K562 (cell line): ENCODE measurements at regions not wholly inside any gene's neighbourhood (a gene's known extent, or its start where the extent isn't known, plus 50 kb on each side); places are given as distances from the start of the nearest gene placed in this dataset.

ENCODE experiments used
- ATAC-seq: fragments of 200-7000 bp; cut with Tn5 transposase; 3 replicates; pipeline ENCODE4 v1.9.1; 2020; ENCODE audit warnings: moderate library complexity
- BruUV-seq: library from RNA; stranded (reverse); fragments of 400-500 nt; replicated peaks from 2 replicates; lab custom pipeline; 2021; lab: Mats Ljungman, UMichigan
- CTCF ChIA-PET: fragments of 300-600 bp; formaldehyde crosslinking; extraction: SDS; loops from one replicate; lab custom pipeline; 2021; ENCODE audit warnings: low intra/inter-chr PET ratio; lab: Yijun Ruan, JAX
- POLR2A ChIA-PET: fragments of 300-600, 350-650 bp; sonication (Branson Sonifier 250); formaldehyde crosslinking; extraction: SDS; loops from one replicate; lab custom pipeline; 2021; ENCODE audit warnings: antibody characterized with exemption, inconsistent platforms; lab: Yijun Ruan, JAX
- DNase-seq, 4 experiments: peaks; one replicate each; pipeline versions ENCODE4 v3.0.0 to v3.0.0-alpha.2; 2011 to 2018; ENCODE audit warnings: low spot score in 3 of 4, mixed read lengths in 3 of 4; ENCODE audit errors: extremely low read depth in 1 of 4
- FAIRE-seq: peaks from 2 replicates; lab custom pipeline; 2011; peaks lifted over from hg19 to GRCh38; lab: Jason Lieb, UNC
- H2AFZ ChIP-seq: 2 replicates; pipeline ENCODE4 v1.6.0; 2011; ENCODE audit warnings: low read depth, low read length, control low read depth, inconsistent platforms
- H3K27ac ChIP-seq: fragments of 200-600 bp; 3 replicates; pipeline ENCODE4 v1.8.0; 2011; ENCODE audit warnings: low read depth, mild to moderate bottlenecking, control low read depth, inconsistent platforms, low read length, moderate library complexity, mixed read lengths; ENCODE audit errors: extremely low read depth
- H3K27me3 ChIP-seq, 2 experiments: fragments of 300-600 bp in 1 of 2; 2 replicates in 1 of 2; 3 replicates in 1 of 2; pipeline versions ENCODE4 v1.6.0 to v1.8.0; 2011; ENCODE audit warnings: inconsistent platforms in 2 of 2, low read length in 2 of 2, mild to moderate bottlenecking in 1 of 2, mixed read lengths in 1 of 2, moderate library complexity in 1 of 2; ENCODE audit not compliant: control insufficient read depth in 2 of 2, insufficient read depth in 2 of 2
- H3K36me3 ChIP-seq: fragments of 300-600 bp; 3 replicates; pipeline ENCODE4 v1.8.0; 2011; ENCODE audit warnings: mild to moderate bottlenecking, low read length, inconsistent platforms; ENCODE audit not compliant: control insufficient read depth, insufficient read depth
- H3K4me1 ChIP-seq, 2 experiments: fragments of 200-600 bp in 1 of 2; replicated peaks in 1 of 2; 2 replicates in 1 of 2; 3 replicates in 1 of 2; pipeline versions ENCODE4 v1.5.1 to v1.8.0; 2011; ENCODE audit warnings: inconsistent platforms in 2 of 2, low read length in 2 of 2, mild to moderate bottlenecking in 1 of 2, mixed read lengths in 1 of 2, moderate library complexity in 1 of 2; ENCODE audit not compliant: control insufficient read depth in 2 of 2, insufficient read depth in 2 of 2
- H3K4me2 ChIP-seq: 2 replicates; pipeline ENCODE4 v1.6.1; 2011; ENCODE audit warnings: low read length, control low read depth, inconsistent platforms, mixed read lengths; ENCODE audit not compliant: insufficient read depth
- H3K4me3 ChIP-seq: fragments of 200-600 bp; sonication (generic), shearing (Covaris generic); 2 replicates; pipeline ENCODE4 v1.5.1; 2016; ENCODE audit warnings: control low read depth, inconsistent platforms
- H3K79me2 ChIP-seq: fragments of 200-600 bp; 3 replicates; pipeline ENCODE4 v1.8.0; 2011; ENCODE audit warnings: low read length, inconsistent platforms; ENCODE audit not compliant: control insufficient read depth, insufficient read depth
- H3K9ac ChIP-seq, 2 experiments: 2 replicates each; pipeline versions ENCODE4 v1.6.0 to v1.6.1; 2011; ENCODE audit warnings: low read depth in 2 of 2, low read length in 2 of 2, control low read depth in 1 of 2, inconsistent platforms in 1 of 2, mild to moderate bottlenecking in 1 of 2, mixed read lengths in 1 of 2; ENCODE audit not compliant: insufficient read depth in 1 of 2
- H3K9me1 ChIP-seq: one replicate; pipeline ENCODE4 v1.6.0; 2011; ENCODE audit warnings: inconsistent platforms, mild to moderate bottlenecking, low read length, moderate library complexity; ENCODE audit not compliant: control insufficient read depth, insufficient read depth
- H3K9me3 ChIP-seq: replicated peaks from 2 replicates; pipeline ENCODE4 v1.5.1; 2011; ENCODE audit warnings: low read depth, low read length, inconsistent platforms; ENCODE audit not compliant: control insufficient read depth, insufficient read depth
- H4K20me1 ChIP-seq: replicated peaks from 2 replicates; pipeline ENCODE4 v1.6.1; 2011; ENCODE audit warnings: low read length, inconsistent platforms, mixed read lengths; ENCODE audit not compliant: control insufficient read depth, insufficient read depth
- CBX8 ChIP-seq: fragments of 200-600 bp; sonication (generic); IDR thresholded peaks from 2 replicates; pipeline ENCODE4 v1.6.1; 2012; ENCODE audit warnings: borderline replicate concordance, mixed run types, low read depth, mild to moderate bottlenecking, moderate library complexity, mixed read lengths, low read length, control low read depth, inconsistent platforms; ENCODE audit not compliant: poor library complexity, severe bottlenecking; ENCODE audit errors: extremely low read depth
- MEIS2 ChIP-seq: fragments of 450-650 bp; IDR thresholded peaks from 2 replicates; pipeline ENCODE4 v1.6.1; 2014; ENCODE audit warnings: mild to moderate bottlenecking; ENCODE audit not compliant: partially characterized antibody
- NR3C1 ChIP-seq: sonication (generic); formaldehyde crosslinking; IDR thresholded peaks from 2 replicates; pipeline ENCODE4 v1.8.1; 2022; ENCODE audit warnings: missing genetic modification reagents
- RAD21 ChIP-seq, 2 experiments: fragments of 250-450 bp in 1 of 2; fragments of 450-650 bp in 1 of 2; sonication (Bioruptor Pico) in 1 of 2; formaldehyde crosslinking in 1 of 2; IDR thresholded peaks in 1 of 2; conservative IDR thresholded peaks in 1 of 2; 2 replicates each; pipeline versions ENCODE4 v1.4.0 to v1.8.0; 2020 to 2022; ENCODE audit warnings: mild to moderate bottlenecking in 2 of 2, moderate library complexity in 1 of 2
- SMARCC2 ChIP-seq: fragments of 450-650 bp; IDR thresholded peaks from 2 replicates; pipeline ENCODE4 v1.6.1; 2017; ENCODE audit warnings: antibody characterized with exemption, moderate library complexity, mild to moderate bottlenecking, low read depth
- TGIF2 ChIP-seq: sonication (generic); formaldehyde crosslinking; IDR thresholded peaks from 2 replicates; pipeline ENCODE4 v1.8.1; 2022; ENCODE audit warnings: mild to moderate bottlenecking, missing genetic modification reagents, moderate library complexity
- WGBS: fragments of 100-300 bp; shearing (Covaris generic); methylation state at CpG from one replicate; pipeline ENCODE4 v1.1.6; 2016; ENCODE audit warnings: low coverage, mixed read lengths; ENCODE audit not compliant: insufficient coverage; ENCODE audit errors: missing lambda C conversion rate; 5-methylcytosine and 5-hydroxymethylcytosine counted together
- in situ Hi-C: fragments of 300-500 bp; cut with MboI; formaldehyde crosslinking; loops from 4 replicates; pipeline ENCODE4 v1.15.0; 2018; ENCODE audit warnings: inconsistent platforms, mixed read lengths
- intact Hi-C: fragments of 100-400 bp; cut with micrococcal nuclease; formaldehyde crosslinking; loops from 2 replicates; pipeline ENCODE4 v1.14.2; 2022
- TF ChIP-seq, protein P1 (sequence below): fragments of 450-650 bp; formaldehyde crosslinking; IDR thresholded peaks from 2 replicates; pipeline ENCODE4 v1.4.0; 2020; ENCODE audit warnings: mild to moderate bottlenecking
- TF ChIP-seq, protein P2 (sequence below): sonication (generic); formaldehyde crosslinking; IDR thresholded peaks from 2 replicates; pipeline ENCODE4 v1.8.1; 2023; ENCODE audit warnings: missing genetic modification reagents, mild to moderate bottlenecking, borderline replicate concordance

GRCh38 chr5:174325961-174326360 lies 280.5 kb downstream of the NSG2 start:
- no peaks in the 10 kb centered on the region for H3K79me2 ChIP-seq
- no peaks in the 10 kb centered on the region for H3K4me1 ChIP-seq
- no peak overlapping the region for H3K9ac ChIP-seq
- in situ Hi-C loops (no loop called here), intact Hi-C loops (loop anchor here (5.0 kb wide), 2 partner anchors 91 to 466 kb away; no protein-coding TSS in a partner anchor)
- no TSS peak for BruUV-seq
- POLR2A ChIA-PET = no interaction called here
- WGBS = 6% methylated on average over 5 of the region's 6 CpGs
- TF ChIP-seq CBX8 (no peak), RAD21 (CRISPR knock-in tag; conservative IDR thresholded peaks at IDR 0.05 in 1 of 2, IDR thresholded peaks at IDR 0.05 in 1 of 2) (no peak), MEIS2 (no peak)
- DNase-seq = no peak
- no peaks in the 10 kb centered on the region for H3K9me1 ChIP-seq
- no peak overlapping the region for H2AFZ ChIP-seq
- no peak for ATAC-seq
- no peak overlapping the region for H3K4me3 ChIP-seq
- H3K9me3 ChIP-seq = no peaks in the 10 kb centered on the region
- H3K4me2 ChIP-seq = no peak overlapping the region
- H3K27ac ChIP-seq = no peak overlapping the region
- no peaks in the 10 kb centered on the region for H3K36me3 ChIP-seq
- H3K27me3 ChIP-seq = peaks cover 10 to 40% of the 10 kb centered on the region in 2 experiments; a peak in 3 of 5 replicates
- no peak for FAIRE-seq
- CTCF ChIA-PET = no interaction called here
- H4K20me1 ChIP-seq = peaks cover 8% of the 10 kb centered on the region; the same call in 1 of the 2 replicates

DNA sequence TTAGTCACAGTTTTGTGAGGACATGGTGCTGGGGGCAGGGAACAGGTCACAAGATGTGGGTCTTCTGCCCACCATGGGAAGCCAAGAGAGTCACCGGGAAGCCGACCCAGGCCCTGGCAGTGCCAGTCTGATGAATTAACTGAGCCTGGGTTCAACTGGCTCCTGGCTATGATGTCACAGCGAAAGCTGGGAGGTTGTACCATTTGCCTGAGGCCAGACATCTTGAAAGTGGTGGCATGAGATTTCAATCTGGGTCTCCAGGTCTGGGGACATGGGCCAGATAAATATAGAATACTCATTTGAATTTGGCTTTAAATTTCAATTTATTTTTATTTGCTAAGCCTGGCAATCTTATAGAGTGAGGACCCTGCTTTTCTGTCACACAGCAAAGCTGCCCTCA lies 280.9 kb downstream of the NSG2 start:
- FAIRE-seq (no peak), ATAC-seq (no peak), DNase-seq (no peak)
- in situ Hi-C loops (no loop called here), intact Hi-C loops (loop anchor here (5.0 kb wide), 2 partner anchors 91 to 466 kb away; no protein-coding TSS in a partner anchor)
- Histone ChIP-seq H3K4me2 (no peak overlapping the region), H3K9ac (no peak overlapping the region), H3K4me3 (no peak overlapping the region), H2AFZ (no peak overlapping the region), H3K27ac (no peak overlapping the region), H3K27me3 (peaks cover 11 to 41% of the 10 kb centered on the region in 2 experiments; a peak in 3 of 5 replicates), H3K9me1 (no peaks in the 10 kb centered on the region), H4K20me1 (peaks cover 8% of the 10 kb centered on the region; the same call in 1 of the 2 replicates), H3K79me2 (no peaks in the 10 kb centered on the region), H3K9me3 (no peaks in the 10 kb centered on the region), H3K36me3 (no peaks in the 10 kb centered on the region), H3K4me1 (no peaks in the 10 kb centered on the region)
- ChIA-PET POLR2A (no interaction called here), CTCF (no interaction called here)
- BruUV-seq = no TSS peak
- WGBS = 0% methylated on average over 2 of the region's 3 CpGs
- TF ChIP-seq, protein P1, sequence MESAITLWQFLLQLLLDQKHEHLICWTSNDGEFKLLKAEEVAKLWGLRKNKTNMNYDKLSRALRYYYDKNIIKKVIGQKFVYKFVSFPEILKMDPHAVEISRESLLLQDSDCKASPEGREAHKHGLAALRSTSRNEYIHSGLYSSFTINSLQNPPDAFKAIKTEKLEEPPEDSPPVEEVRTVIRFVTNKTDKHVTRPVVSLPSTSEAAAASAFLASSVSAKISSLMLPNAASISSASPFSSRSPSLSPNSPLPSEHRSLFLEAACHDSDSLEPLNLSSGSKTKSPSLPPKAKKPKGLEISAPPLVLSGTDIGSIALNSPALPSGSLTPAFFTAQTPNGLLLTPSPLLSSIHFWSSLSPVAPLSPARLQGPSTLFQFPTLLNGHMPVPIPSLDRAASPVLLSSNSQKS (CRISPR knock-in tag) = no peak
- TF ChIP-seq, protein P2, sequence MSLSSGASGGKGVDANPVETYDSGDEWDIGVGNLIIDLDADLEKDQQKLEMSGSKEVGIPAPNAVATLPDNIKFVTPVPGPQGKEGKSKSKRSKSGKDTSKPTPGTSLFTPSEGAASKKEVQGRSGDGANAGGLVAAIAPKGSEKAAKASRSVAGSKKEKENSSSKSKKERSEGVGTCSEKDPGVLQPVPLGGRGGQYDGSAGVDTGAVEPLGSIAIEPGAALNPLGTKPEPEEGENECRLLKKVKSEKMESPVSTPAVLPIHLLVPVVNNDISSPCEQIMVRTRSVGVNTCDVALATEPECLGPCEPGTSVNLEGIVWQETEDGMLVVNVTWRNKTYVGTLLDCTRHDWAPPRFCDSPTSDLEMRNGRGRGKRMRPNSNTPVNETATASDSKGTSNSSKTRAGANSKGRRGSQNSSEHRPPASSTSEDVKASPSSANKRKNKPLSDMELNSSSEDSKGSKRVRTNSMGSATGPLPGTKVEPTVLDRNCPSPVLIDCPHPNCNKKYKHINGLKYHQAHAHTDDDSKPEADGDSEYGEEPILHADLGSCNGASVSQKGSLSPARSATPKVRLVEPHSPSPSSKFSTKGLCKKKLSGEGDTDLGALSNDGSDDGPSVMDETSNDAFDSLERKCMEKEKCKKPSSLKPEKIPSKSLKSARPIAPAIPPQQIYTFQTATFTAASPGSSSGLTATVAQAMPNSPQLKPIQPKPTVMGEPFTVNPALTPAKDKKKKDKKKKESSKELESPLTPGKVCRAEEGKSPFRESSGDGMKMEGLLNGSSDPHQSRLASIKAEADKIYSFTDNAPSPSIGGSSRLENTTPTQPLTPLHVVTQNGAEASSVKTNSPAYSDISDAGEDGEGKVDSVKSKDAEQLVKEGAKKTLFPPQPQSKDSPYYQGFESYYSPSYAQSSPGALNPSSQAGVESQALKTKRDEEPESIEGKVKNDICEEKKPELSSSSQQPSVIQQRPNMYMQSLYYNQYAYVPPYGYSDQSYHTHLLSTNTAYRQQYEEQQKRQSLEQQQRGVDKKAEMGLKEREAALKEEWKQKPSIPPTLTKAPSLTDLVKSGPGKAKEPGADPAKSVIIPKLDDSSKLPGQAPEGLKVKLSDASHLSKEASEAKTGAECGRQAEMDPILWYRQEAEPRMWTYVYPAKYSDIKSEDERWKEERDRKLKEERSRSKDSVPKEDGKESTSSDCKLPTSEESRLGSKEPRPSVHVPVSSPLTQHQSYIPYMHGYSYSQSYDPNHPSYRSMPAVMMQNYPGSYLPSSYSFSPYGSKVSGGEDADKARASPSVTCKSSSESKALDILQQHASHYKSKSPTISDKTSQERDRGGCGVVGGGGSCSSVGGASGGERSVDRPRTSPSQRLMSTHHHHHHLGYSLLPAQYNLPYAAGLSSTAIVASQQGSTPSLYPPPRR (CRISPR knock-in tag) = no peak
- TF ChIP-seq NR3C1 = no peak
- no peak for TF ChIP-seq SMARCC2
- TF ChIP-seq TGIF2 = no peak
